Tibial artery (tissue), 4 donors: ENCODE measurements at regions not wholly inside any gene's neighbourhood (a gene's known extent, or its start where the extent isn't known, plus 50 kb on each side); places are given as distances from the start of the nearest gene placed in this dataset.

Experiments
- DNase-seq, 2 donors: peaks; one replicate each; pipeline ENCODE4 v3.0.0-alpha.2; 2019
- H3K27ac ChIP-seq, 2 donors: fragments of 200-600 bp; sonication (generic) in 1 of 2; 1 replicate in 1 of 2; 2 replicates in 1 of 2; pipeline ENCODE4 v1.5.1; 2018 to 2019; ENCODE audit warnings: mild to moderate bottlenecking in 1 of 2
- H3K27me3 ChIP-seq, 2 donors: fragments of 200-600 bp; sonication (generic) in 1 of 2; one replicate each; pipeline versions ENCODE4 v1.5.1 to v1.6.0; 2016 to 2019
- H3K36me3 ChIP-seq, 3 donors: fragments of 200-600 bp; sonication (generic) in 2 of 3; one replicate each; pipeline ENCODE4 v1.5.1; 2016 to 2019; ENCODE audit warnings: mild to moderate bottlenecking in 2 of 3
- H3K4me1 ChIP-seq, 4 donors: fragments of 200-600 bp; sonication (generic) in 2 of 4; 1 replicate in 3 of 4; 2 replicates in 1 of 4; pipeline ENCODE4 v1.5.1; 2016 to 2019
- H3K4me3 ChIP-seq, 2 donors: fragments of 200-600 bp; sonication (generic) in 1 of 2; 1 replicate in 1 of 2; 2 replicates in 1 of 2; pipeline ENCODE4 v1.5.1; 2018 to 2019; ENCODE audit warnings: mild to moderate bottlenecking in 2 of 2
- H3K9me3 ChIP-seq, 3 donors: fragments of 200-600 bp; sonication (generic) in 1 of 3; one replicate each; pipeline ENCODE4 v1.5.1; 2016 to 2019
- intact Hi-C: fragments of 100-400 bp; cut with DNase I; formaldehyde crosslinking; loops from one replicate; pipeline ENCODE4 v1.15.0; 2023; ENCODE audit warnings: low total_unique reads
- TF ChIP-seq, protein P1 (sequence below), 2 experiments: fragments of 200-600 bp in 1 of 2; fragments of 450-650 bp in 1 of 2; IDR thresholded peaks; one replicate each; pipeline ENCODE4 v1.5.1; 2017 to 2019; ENCODE audit warnings: antibody characterized with exemption in 2 of 2, mild to moderate bottlenecking in 1 of 2, moderate library complexity in 1 of 2

DNA sequence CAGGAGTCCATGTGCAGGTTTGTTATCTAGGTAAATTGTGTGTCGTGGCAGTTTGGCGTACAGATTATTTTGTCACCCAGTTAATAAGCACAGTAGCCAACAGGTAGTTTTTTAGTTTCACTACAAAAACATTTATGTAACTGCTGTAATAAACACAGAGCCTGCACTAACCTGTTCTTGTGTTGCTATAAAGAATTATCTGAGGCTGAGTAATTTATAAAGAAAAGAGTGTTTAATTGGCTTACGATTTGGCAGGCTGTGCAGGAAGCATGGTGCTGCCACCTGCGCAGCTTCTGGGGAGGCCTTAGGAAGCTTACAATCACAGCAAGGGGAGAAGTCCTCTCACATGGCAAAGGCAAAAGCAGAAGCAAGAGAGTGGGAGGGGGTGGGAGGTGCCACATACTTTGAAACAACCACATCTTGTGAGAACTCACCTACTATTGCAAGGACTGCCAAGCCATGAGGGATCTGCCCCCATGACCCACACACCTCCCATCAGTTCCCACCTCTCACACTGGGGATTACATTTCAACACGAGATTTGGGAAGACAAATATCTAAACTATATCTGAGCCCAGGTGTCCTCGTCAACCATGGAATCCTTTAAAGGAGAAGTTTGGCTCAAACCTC, 266.4 kb upstream of the GRIP1 start:
- H3K9me3 ChIP-seq: no peaks in the 10 kb centered on the region
- DNase-seq: no peak
- no peaks in the 10 kb centered on the region for H3K27me3 ChIP-seq
- intact Hi-C loops: no loop called here
- H3K36me3 ChIP-seq: no peaks in the 10 kb centered on the region
- H3K4me1 ChIP-seq: no peaks in the 10 kb centered on the region
- no peak overlapping the region for H3K4me3 ChIP-seq
- no peak overlapping the region for H3K27ac ChIP-seq
- TF ChIP-seq, protein P1, sequence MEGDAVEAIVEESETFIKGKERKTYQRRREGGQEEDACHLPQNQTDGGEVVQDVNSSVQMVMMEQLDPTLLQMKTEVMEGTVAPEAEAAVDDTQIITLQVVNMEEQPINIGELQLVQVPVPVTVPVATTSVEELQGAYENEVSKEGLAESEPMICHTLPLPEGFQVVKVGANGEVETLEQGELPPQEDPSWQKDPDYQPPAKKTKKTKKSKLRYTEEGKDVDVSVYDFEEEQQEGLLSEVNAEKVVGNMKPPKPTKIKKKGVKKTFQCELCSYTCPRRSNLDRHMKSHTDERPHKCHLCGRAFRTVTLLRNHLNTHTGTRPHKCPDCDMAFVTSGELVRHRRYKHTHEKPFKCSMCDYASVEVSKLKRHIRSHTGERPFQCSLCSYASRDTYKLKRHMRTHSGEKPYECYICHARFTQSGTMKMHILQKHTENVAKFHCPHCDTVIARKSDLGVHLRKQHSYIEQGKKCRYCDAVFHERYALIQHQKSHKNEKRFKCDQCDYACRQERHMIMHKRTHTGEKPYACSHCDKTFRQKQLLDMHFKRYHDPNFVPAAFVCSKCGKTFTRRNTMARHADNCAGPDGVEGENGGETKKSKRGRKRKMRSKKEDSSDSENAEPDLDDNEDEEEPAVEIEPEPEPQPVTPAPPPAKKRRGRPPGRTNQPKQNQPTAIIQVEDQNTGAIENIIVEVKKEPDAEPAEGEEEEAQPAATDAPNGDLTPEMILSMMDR (IDR thresholded peaks at IDR 0.05): no peak

GRCh38 chr12:66947119-66947518, 268.2 kb upstream of the GRIP1 start:
- Histone ChIP-seq H3K27ac (no peak overlapping the region), H3K4me3 (no peak overlapping the region), H3K36me3 (no peaks in the 10 kb centered on the region), H3K27me3 (no peaks in the 10 kb centered on the region), H3K9me3 (no peaks in the 10 kb centered on the region), H3K4me1 (no peaks in the 10 kb centered on the region)
- TF ChIP-seq, protein P1 (IDR thresholded peaks at IDR 0.05): no peak
- intact Hi-C loops: no loop called here
- no peak for DNase-seq

DNA sequence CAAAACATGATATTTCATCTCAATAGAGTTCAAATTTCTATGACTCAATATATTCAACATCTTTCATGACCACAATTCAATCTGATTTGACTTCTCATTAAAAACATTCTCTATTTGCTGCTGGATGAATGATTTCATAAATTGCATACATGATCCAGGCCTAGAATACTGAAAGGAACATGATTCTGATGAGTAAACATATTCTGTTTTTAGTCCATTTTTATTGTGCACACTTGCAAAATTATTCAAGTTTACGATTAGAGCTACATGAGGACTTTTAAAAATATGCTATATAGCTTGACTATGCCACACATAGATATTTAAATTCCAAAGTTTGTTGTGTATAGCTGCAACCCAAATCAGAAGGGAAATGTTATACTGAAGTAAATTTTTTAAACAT, 273.8 kb upstream of the GRIP1 start:
- intact Hi-C loops: no loop called here
- DNase-seq: no peak
- H3K27ac ChIP-seq: no peak overlapping the region
- TF ChIP-seq, protein P1 (IDR thresholded peaks at IDR 0.05): no peak
- H3K4me1 ChIP-seq: no peaks in the 10 kb centered on the region
- no peaks in the 10 kb centered on the region for H3K27me3 ChIP-seq
- H3K9me3 ChIP-seq: no peaks in the 10 kb centered on the region
- H3K36me3 ChIP-seq: no peaks in the 10 kb centered on the region
- no peak overlapping the region for H3K4me3 ChIP-seq

DNA sequence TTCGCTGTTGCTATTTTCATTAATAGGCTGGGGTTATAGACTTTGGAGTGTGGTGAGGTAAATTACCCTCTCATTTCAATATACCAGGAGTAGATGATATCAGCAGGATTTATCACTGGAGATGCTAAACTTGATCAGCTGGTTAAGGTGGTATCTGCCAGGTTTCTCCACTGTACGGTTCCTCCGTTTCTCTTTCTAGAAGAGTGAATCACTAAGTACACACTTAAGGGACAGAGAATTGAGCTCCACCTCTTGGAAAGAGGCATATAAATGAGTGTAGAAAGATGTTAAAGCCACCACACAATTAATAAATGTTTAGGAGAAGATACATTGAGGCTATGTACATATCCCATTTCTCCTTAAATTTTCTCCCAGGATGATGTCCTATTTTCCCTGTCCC, 277.4 kb upstream of the GRIP1 start:
- DNase-seq: no peak
- Histone ChIP-seq H3K36me3 (no peaks in the 10 kb centered on the region), H3K4me3 (no peak overlapping the region), H3K27me3 (no peaks in the 10 kb centered on the region), H3K27ac (no peak overlapping the region), H3K4me1 (no peaks in the 10 kb centered on the region), H3K9me3 (no peaks in the 10 kb centered on the region)
- intact Hi-C loops: no loop called here
- TF ChIP-seq, protein P1 (IDR thresholded peaks at IDR 0.05): no peak

DNA sequence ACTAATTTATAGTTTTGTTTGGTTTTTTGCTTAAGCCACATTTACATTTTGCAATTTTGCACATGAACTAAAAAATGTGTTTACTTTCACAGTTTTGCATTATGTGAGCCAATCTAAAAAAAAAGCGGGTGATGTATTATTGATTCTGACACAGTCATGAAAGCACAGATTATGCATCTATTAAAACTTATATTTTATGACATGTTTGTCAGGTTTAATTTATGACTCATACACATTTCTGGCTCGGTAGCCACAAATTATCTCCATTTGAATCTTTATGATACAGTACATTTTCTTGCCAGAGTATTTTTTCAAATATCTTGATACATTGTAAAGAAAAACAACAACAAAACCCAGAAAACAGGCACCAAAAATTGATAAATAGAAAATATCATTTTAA, 280.4 kb upstream of the GRIP1 start:
- intact Hi-C loops: no loop called here
- DNase-seq: no peak
- H3K36me3 ChIP-seq: no peaks in the 10 kb centered on the region
- TF ChIP-seq, protein P1 (IDR thresholded peaks at IDR 0.05): no peak
- no peak overlapping the region for H3K4me3 ChIP-seq
- H3K27me3 ChIP-seq: no peaks in the 10 kb centered on the region
- no peak overlapping the region for H3K27ac ChIP-seq
- H3K9me3 ChIP-seq: no peaks in the 10 kb centered on the region
- H3K4me1 ChIP-seq: no peaks in the 10 kb centered on the region

- H3K9me3 ChIP-seq: no peaks in the 10 kb centered on the region
- no peak overlapping the region for H3K4me3 ChIP-seq
- DNase-seq: no peak
- no peak overlapping the region for H3K27ac ChIP-seq
- H3K36me3 ChIP-seq: no peaks in the 10 kb centered on the region
- H3K27me3 ChIP-seq: no peaks in the 10 kb centered on the region
- intact Hi-C loops: no loop called here
- TF ChIP-seq, protein P1 (IDR thresholded peaks at IDR 0.05): no peak
- H3K4me1 ChIP-seq: no peaks in the 10 kb centered on the region
Measured at GRCh38 chr12:66960006-66960405, 281.1 kb upstream of the GRIP1 start.
